Ureter (tissue), 1 donor: ENCODE measurements at regions not wholly inside any gene's neighbourhood (a gene's known extent, or its start where the extent isn't known, plus 50 kb on each side); places are given as distances from the start of the nearest gene placed in this dataset.

Experiments
- DNase-seq: peaks from one replicate; pipeline ENCODE4 v3.0.0-alpha.2; 2020; ENCODE audit warnings: low spot score
- donor health status: DM: yes; HTN: yes; CAD: no.

DNA sequence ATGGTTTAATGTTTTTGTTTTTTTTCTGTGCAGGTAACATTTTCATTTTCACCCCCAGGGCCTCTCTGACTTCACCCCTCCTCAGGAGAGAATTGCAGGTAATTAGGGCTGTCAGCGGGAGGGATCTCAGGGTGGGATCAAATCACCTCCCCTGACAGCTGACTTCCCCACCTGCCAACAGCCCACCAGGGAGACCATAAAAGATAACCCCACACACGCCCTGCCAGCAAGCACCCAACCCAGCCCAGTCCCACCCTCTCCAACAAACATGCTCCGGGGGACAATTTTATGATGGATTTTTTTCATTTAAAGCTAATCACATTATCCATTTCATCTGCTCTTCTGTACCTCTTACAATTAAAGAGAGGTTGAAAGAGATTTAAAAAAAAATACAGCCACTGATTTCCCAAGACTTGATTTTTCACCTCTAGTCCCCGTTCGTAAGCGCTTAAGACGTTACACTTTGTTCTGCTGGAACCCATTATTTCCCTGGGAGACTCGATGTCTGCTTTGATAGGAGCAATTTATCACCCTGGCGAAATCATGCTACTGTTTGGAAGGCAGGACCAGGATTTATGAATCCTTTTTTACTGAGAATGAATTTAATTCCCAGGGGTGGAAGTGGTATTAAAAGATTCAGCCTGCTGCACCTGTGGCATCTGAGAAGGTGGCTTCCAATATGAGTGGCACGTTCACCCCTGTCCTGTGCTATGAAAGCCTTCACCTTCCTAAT is 232.9 kb upstream of the ID2 start:
- DNase-seq: no peak

DNA sequence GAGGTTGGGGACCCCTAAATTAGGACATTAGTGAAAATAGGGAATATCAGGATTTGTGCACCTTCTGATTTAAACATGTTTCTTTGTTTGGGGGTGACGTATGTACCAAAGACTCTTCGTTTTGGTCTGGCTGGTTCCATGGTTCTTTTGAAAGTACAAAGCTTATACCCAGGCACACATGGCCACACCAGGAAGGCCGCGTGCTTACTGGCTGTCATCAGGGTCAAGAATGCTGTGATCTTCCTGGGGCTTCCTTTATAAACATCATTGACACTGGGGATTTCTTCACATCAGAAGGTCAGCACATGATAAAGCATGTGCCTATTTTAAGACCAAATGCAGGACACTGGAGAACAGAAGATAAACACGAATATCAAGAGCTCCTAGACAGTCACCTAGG is 230.6 kb upstream of the ID2 start:
- no peak for DNase-seq

DNA sequence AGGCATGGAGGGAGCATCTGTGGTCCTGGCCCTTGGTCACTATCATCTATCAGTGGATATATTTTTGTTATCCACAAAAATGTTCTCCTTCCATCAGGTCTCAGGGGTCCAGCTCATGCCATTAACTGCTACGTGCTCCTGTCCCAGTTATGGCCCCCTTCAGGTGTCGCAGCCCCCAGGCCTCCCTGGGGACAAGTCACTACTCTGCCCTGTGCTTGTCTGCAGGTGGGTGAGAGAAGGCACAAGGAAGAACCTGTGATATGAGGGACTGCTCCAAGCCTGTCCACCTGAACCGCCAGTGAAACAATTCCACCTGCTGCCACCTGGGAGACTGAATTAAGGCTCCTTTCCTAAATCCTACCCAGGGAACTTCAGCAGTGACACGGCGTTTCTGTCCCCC is 229.6 kb upstream of the ID2 start:
- no peak for DNase-seq

DNA sequence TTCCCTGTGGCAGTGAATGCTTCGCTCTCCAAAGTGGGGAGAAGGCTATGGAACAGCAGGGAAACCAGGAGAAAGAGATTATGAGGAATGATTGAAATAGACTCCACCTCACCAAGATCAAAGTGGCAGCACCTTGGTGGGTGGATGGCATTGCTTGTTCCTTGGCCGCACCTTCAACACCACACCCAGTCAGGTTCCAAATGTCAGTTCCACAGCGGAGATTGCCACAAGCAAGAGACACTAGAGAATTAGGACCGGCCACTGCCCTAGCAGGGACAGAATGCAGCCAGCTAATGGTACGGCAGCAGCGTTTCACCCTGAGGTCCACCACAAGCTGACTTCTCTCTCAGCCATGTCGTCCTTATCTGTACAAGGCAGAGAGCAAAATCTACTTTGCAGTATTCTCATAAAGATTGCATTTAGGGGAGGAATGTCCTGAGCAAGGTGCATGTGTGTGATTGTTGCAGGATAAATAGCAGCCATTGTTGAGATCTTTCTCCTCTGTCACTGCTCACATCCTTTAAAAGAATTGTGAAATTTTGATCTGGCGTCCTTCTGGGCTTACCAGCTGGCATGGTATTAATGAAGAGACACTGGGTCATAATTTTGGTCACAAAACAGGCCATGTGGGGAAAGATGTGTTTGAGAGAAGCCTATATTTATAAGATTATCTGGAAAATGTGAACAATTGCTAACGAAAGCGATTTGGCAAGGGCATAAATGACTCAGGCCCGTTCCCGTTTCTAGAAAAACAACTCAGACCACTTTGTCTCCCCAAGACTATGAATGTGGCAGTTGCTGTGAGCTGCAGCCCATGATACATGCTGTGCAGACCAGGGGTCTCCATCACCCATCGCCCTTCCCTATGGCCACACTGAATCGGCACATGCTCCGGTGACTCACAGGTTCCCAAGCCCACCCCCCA is 228.6 kb upstream of the ID2 start:
- DNase-seq: no peak

DNA sequence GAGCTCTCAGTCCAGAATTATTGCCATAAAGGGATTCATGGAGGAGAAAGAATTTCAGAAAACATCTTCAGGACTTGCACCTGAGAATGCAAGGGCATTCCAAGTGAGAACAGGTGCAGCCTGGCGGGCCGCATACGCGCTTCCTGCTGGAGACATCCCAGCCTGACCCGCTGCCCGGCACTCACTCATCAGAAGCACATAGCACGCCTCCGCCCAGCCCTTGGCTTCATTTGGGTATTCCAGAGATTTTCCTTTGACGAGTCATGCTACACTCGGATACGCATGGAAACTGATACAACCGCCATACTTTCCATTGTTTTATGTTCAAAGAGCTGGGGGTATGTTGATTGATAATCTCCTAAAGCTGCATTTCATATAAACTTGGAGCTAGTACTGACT is 228.0 kb upstream of the ID2 start:
- DNase-seq: no peak

DNA sequence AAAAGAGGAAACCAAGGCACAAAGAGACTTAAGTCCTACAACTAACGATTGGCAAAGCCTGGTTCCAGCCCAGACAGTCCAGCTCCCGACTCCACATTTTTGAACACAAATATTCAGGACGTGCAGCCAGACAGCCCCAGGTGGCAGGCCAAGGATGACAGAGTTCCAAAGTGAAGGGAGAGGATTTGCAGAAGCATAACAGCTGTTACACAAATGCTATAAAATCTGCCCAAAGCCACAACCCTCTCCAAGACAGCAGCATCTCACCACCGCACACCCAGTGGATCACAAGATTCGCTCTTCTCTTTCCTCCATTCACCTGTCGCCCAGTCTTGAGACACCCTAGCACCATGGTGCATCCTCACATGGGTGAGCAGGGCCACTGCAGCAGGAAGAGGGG is 227.1 kb upstream of the ID2 start:
- no peak for DNase-seq

GRCh38 chr2:8455236-8456150 is 226.4 kb upstream of the ID2 start:
- no peak for DNase-seq

DNA sequence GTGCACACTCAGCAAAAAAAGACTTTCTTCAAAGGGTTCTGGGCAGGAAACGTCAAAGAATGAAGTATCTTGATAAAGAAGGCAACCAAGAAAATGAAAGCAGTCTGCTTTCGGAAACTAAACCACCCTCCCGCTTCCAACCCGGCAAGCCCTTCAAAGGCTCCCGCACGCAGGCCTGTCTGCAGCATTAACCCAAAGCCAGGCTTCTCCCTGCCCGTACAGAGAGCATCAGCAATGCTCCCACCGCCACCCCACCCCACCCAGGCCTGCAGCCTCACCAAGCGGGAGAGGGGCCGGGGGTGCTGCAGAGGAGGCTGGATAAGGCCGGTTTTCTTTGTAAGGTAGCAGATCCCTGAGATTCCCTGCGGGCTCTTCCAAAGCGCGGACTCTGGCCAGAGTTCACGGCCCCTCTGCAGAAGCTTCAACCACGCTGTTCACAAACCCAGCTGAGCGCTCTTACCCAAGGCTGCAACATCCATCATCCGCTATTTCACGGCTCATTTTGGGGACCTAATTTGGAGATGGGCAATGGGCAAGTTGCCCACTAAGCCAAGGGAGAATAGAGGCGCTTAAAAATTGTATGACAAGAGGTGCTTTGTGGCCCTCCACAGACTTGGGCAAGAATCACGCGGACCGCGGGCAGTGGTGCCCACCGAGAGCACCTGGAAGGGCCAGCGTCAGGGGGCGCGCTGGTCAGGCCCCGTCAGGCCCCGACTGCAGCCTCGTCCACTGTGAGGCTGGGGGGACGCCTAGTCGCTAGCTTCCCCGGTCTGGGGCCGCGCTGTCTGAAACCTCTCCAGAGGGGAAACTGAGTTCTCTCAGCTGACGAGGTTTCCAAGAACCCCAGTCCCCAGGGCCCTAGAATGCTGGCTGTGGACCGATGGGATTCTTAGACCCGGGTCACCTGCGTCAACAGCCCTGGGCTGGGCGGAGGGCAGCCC is 225.4 kb upstream of the ID2 start:
- no peak for DNase-seq

- no peak for DNase-seq
Measured at GRCh38 chr2:8457092-8457481, 224.8 kb upstream of the ID2 start.

GRCh38 chr2:8457699-8458502 is 224.0 kb upstream of the ID2 start:
- DNase-seq: no peak

GRCh38 chr2:8458503-8459459 is 223.1 kb upstream of the ID2 start:
- no peak for DNase-seq

DNA sequence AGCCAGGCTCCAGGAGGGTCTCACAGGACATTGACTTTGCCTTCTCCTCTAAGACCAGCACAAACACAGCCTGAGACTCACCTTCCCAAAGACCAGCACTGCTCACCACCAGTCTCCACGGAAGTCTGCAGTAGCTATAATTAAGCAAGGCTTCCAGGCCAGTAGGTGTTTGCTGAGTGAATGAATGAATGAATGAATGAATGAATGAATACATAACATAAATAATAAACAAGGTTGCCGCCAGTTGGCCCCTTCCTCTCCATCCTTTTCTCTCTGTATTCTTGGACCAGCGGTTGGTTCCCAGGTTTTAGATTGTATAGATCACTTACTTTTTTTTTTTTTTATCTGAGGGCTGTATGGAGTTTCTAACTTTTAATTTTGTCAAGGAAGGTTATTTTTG is 222.4 kb upstream of the ID2 start:
- DNase-seq: no peak

- DNase-seq: no peak
Measured at GRCh38 chr2:8461341-8461740, 220.5 kb upstream of the ID2 start.

GRCh38 chr2:8462280-8462679 is 219.6 kb upstream of the ID2 start:
- DNase-seq: no peak

DNA sequence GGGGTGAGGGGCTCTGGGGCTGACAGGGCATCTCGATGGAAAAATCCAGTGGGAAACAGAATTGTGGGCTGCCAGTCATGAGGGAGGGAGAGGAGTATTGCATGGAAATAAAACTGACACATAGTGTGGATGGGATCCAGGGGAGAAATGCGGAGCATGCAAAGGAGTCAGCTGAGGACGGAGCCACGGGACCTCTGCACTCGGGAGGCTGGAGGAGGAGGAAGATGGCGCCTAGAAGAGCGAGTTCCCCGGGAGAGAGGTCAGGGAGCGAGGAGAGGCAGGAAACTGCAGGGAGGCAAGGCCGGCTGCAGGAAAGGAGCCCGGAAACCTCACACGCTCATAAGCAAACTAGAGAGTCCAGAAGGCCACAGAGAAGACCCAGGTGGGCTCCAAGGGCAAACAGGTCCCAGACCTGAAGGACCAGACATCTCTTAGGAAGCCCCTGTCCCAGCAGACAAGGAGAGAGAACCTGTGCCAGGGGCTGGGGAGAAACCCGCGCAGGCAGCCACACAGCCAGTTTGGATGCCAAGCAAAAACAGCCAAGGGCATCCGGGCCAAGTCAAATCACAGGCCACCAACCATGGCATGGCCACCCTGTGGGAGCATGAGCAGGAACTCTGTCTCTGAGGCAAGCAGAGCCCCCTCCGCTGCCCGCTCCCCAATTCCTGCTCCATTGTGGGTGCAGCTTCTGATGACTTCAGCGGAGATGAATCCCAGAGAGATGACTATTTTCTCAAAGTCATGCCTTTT is 218.8 kb upstream of the ID2 start:
- DNase-seq: no peak

- DNase-seq: no peak
Measured at GRCh38 chr2:8465560-8465959, 216.3 kb upstream of the ID2 start.

DNA sequence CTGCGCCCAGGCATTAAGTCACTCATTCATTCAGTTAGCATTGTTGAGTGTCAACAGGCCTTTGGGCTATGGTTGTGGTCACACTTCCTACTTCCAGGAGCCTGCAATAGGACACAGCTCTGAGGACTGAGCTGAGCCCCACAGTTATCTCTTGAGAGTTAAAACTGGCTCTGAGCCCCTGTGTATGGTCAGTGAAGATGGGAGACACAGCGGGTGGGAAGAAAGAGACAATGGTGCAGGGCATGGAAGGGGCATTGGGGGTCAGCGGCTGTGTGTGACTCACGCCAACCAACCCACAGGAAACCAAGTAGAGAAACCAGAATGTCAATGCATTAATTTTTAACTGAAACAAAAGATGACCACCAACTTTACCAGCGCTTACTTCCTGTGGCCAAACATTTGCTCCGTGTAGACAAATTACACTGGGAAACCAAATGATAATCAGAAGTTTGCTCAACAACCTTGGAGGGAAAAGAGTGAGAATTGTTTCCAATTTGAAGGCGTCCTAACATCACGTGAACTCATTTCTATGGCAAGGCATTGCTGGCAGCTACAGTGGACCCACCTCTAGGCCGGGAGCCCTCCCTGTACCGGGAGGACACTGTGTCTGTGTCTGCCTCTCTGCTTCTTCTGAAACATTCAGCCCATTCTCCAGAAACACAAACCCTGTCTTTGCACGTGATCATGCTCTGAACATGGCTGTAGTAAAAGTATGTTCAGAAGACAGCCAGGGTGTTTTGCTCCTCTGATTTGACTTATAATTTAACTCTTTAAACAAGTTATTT is 212.0 kb upstream of the ID2 start:
- DNase-seq: no peak
